ENCODE measurements at regions not wholly inside any gene's neighbourhood (a gene's known extent, or its start where the extent isn't known, plus 50 kb on each side); places are given as distances from the start of the nearest gene placed in this dataset.
"Not testable (repeated sequence)": the region's sequence is repeated elsewhere in the genome, so short reads cannot be mapped to it uniquely, and the experiment has no call there.

DNA sequence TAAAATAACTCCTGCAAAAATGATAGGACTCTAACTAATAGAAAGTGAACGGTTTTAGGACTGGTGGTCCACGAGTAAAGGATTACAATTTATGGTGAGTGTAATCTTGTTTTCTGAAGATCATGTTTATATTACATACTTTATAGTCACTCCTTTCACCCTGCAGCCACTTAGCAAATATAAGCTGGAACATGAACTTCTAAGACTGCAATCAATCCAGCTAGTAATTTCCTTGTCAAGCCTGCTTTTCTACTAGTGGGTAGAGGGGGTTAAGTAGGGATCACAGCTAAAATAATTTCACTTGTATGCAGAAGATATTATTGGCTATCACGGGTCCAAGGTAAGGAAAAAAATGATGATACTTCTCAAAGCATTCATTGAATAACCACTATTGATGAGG lies 125.5 kb upstream of the NETO1 start (continued):
- TF ChIP-seq, protein P1, sequence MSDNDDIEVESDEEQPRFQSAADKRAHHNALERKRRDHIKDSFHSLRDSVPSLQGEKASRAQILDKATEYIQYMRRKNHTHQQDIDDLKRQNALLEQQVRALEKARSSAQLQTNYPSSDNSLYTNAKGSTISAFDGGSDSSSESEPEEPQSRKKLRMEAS (IDR thresholded peaks at IDR 0.05): no peak
- TF ChIP-seq JUND (IDR thresholded peaks at IDR 0.05) (no peak), HNF4A (conservative IDR thresholded peaks at IDR 0.05) (no peak), EGR1 (IDR thresholded peaks at IDR 0.05; ENCODE audit: low read depth in 2 of 2) (no peak)

DNA sequence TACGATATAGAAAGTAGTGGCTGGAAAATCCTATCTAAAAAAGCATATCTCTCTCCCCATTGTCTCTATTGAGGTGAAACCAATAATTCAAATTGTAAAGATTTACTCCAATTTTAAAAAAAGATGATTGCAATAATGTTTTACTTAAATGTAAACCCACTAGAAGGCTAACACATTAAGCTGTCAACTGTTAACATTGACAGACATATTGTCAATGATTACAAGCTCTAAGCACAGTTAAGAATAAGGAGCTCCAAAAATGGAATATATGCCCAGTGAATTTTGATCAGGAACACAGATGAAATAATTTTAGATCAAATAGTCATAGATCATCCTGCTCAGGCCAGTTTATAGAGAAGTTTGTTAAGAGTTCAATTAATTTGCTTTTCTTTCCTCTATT lies 123.6 kb upstream of the NETO1 start:
- Histone ChIP-seq H3K9ac (ENCODE audit: low read depth in 1 of 2, low read length in 2 of 2) (no peak overlapping the region), H3K27ac (ENCODE audit: low read depth in 1 of 2, low read length in 2 of 2) (no peak overlapping the region), H3K9me3 (ENCODE audit: control insufficient read depth in 4 of 4, low read length in 3 of 4) (peaks cover 0 to 2% (median 0%) of the 10 kb centered on the region in 4 donors), H3K27me3 (ENCODE audit: control insufficient read depth in 4 of 4, insufficient read depth in 4 of 4, low read length in 3 of 4) (no peaks in the 10 kb centered on the region), H3K4me3 (ENCODE audit: low read depth in 1 of 3, low read length in 3 of 3) (no peak overlapping the region), H3K4me1 (ENCODE audit: control insufficient read depth in 4 of 4, insufficient read depth in 4 of 4, low read length in 3 of 4) (no peaks in the 10 kb centered on the region), H3K36me3 (ENCODE audit: control insufficient read depth in 4 of 4, insufficient read depth in 3 of 4, low read depth in 1 of 4, low read length in 3 of 4) (no peaks in the 10 kb centered on the region)
- no peak for DNase-seq (ENCODE audit: low spot score)
- WGBS: 81% methylated on average over 1 of the region's 1 CpG
- TF ChIP-seq NR2F2 (IDR thresholded peaks at IDR 0.05): no peak
- TF ChIP-seq GABPA (IDR thresholded peaks at IDR 0.05 in 1 of 2, conservative IDR thresholded peaks at IDR 0.05 in 1 of 2): no peak
- TF ChIP-seq, protein P2, sequence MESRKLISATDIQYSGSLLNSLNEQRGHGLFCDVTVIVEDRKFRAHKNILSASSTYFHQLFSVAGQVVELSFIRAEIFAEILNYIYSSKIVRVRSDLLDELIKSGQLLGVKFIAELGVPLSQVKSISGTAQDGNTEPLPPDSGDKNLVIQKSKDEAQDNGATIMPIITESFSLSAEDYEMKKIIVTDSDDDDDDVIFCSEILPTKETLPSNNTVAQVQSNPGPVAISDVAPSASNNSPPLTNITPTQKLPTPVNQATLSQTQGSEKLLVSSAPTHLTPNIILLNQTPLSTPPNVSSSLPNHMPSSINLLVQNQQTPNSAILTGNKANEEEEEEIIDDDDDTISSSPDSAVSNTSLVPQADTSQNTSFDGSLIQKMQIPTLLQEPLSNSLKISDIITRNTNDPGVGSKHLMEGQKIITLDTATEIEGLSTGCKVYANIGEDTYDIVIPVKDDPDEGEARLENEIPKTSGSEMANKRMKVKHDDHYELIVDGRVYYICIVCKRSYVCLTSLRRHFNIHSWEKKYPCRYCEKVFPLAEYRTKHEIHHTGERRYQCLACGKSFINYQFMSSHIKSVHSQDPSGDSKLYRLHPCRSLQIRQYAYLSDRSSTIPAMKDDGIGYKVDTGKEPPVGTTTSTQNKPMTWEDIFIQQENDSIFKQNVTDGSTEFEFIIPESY (IDR thresholded peaks at IDR 0.05): no peak
- no peak for TF ChIP-seq FOXA1 (IDR thresholded peaks at IDR 0.05)
- no peak for TF ChIP-seq HNF4G (IDR thresholded peaks at IDR 0.05)
- no peak for TF ChIP-seq FOXA2 (IDR thresholded peaks at IDR 0.05)

DNA sequence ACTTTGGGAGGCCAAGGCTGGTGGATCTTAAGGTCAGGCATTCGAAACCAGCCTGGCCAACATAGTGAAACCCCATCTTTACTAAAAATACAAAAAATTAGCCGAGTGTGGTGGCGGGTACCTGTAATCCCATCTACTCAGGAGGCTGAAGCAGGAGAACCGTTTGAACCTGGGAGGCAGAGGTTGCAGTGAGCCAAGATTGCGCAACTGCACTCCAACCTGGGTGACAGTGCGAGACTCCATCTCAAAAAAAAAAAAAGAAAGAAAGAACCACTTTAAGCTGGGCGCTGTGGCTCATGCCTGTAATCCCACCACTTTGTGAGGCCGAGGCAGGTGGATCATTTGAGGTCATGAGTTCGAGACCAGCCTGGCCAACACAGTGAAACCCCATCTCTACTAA lies 119.8 kb upstream of the NETO1 start:
- H3K9me3 ChIP-seq (ENCODE audit: control insufficient read depth in 4 of 4, low read length in 3 of 4); DNase-seq (ENCODE audit: low spot score); H3K36me3 ChIP-seq (ENCODE audit: control insufficient read depth in 4 of 4, insufficient read depth in 3 of 4, low read depth in 1 of 4, low read length in 3 of 4); H3K27me3 ChIP-seq (ENCODE audit: control insufficient read depth in 4 of 4, insufficient read depth in 4 of 4, low read length in 3 of 4); H3K27ac ChIP-seq (ENCODE audit: low read depth in 1 of 2, low read length in 2 of 2); H3K4me1 ChIP-seq (ENCODE audit: control insufficient read depth in 4 of 4, insufficient read depth in 4 of 4, low read length in 3 of 4); H3K9ac ChIP-seq (ENCODE audit: low read depth in 1 of 2, low read length in 2 of 2); H3K4me3 ChIP-seq (ENCODE audit: low read depth in 1 of 3, low read length in 3 of 3): not testable (repeated sequence)
- 72% methylated on average over 9 of the region's 9 CpGs for WGBS

DNA sequence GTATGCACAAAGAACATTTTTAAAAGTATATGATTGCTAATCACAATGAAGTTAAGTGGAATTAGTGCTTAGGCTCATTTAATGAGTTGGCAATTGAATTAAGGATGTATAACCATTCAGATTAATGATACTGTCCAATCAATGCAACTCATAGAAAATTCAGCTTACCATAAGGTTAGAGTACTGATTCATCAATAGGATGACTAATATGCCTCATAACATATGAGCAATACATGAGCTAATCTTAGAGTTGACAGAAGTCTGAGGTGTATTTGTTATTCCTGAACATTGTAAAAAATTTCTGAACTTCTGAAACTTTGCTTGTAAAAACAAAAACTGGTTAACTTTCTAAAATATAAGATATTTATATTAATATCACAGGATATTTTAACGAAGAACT lies 118.3 kb upstream of the NETO1 start:
- Histone ChIP-seq H3K36me3 (ENCODE audit: control insufficient read depth in 4 of 4, insufficient read depth in 3 of 4, low read depth in 1 of 4, low read length in 3 of 4) (no peaks in the 10 kb centered on the region), H3K9me3 (ENCODE audit: control insufficient read depth in 4 of 4, low read length in 3 of 4) (peaks cover 0 to 3% (median 0%) of the 10 kb centered on the region in 4 donors), H3K27me3 (ENCODE audit: control insufficient read depth in 4 of 4, insufficient read depth in 4 of 4, low read length in 3 of 4) (no peaks in the 10 kb centered on the region), H3K4me3 (ENCODE audit: low read depth in 1 of 3, low read length in 3 of 3) (no peak overlapping the region), H3K9ac (ENCODE audit: low read depth in 1 of 2, low read length in 2 of 2) (no peak overlapping the region), H3K27ac (ENCODE audit: low read depth in 1 of 2, low read length in 2 of 2) (no peak overlapping the region), H3K4me1 (ENCODE audit: control insufficient read depth in 4 of 4, insufficient read depth in 4 of 4, low read length in 3 of 4) (no peaks in the 10 kb centered on the region)
- WGBS: 81% methylated on average over 1 of the region's 1 CpG
- no peak for DNase-seq (ENCODE audit: low spot score)
- TF ChIP-seq FOXA1 (IDR thresholded peaks at IDR 0.05) (no peak), EGR1 (IDR thresholded peaks at IDR 0.05; ENCODE audit: low read depth in 2 of 2) (no peak), JUND (IDR thresholded peaks at IDR 0.05) (no peak), NR2F2 (IDR thresholded peaks at IDR 0.05) (no peak), RXRA (IDR thresholded peaks at IDR 0.05) (no peak), HNF4G (IDR thresholded peaks at IDR 0.05) (no peak), SP1 (IDR thresholded peaks at IDR 0.05) (no peak)
- TF ChIP-seq, protein P2 (IDR thresholded peaks at IDR 0.05): no peak

All from liver (tissue), 7 donors.